HCT116 (cell line): ENCODE measurements at regions not wholly inside any gene's neighbourhood (a gene's known extent, or its start where the extent isn't known, plus 50 kb on each side); places are given as distances from the start of the nearest gene placed in this dataset.

Experiments used
- ATAC-seq: fragments of 200-7000 bp; cut with Tn5 transposase; 2 replicates; pipeline ENCODE4 v1.9.1; 2020; ENCODE audit warnings: mild to moderate bottlenecking, moderate library complexity
- BruUV-seq: library from RNA; stranded (reverse); fragments of 400-500 nt; replicated peaks from 2 replicates; lab custom pipeline; 2021; lab: Mats Ljungman, UMichigan
- CTCF ChIA-PET: fragments of 300-600 bp; sonication (Branson Sonifier 250); formaldehyde crosslinking; loops from one replicate; lab custom pipeline; 2021; ENCODE audit warnings: antibody characterized with exemption; lab: Charles Lee
- POLR2A ChIA-PET: fragments of 300-600, 350-600 bp; sonication (Branson Sonifier 250); formaldehyde crosslinking; loops from one replicate; lab custom pipeline; 2021; ENCODE audit warnings: antibody characterized with exemption; lab: Charles Lee
- RAD21 ChIA-PET, 2 experiments: fragments of 300-600 bp; sonication (Branson Sonifier 250); formaldehyde crosslinking; loops; one replicate each; lab custom pipeline; 2023; ENCODE audit warnings: low total read pairs in 2 of 2; ENCODE audit not compliant: uncharacterized antibody in 2 of 2, unreplicated experiment in 2 of 2, low non-redundant PET in 1 of 2; lab: Charles Lee
- DNase-seq: peaks from one replicate; pipeline ENCODE4 v3.0.0-alpha.2; 2010; ENCODE audit warnings: low read depth, low spot score
- H2AFZ ChIP-seq: fragments of 200-600 bp; shearing (Covaris generic), sonication (generic); 2 replicates; pipeline ENCODE4 v1.6.1; 2017; ENCODE audit warnings: low read depth, mixed run types, mixed read lengths, antibody characterized with exemption, low read length; ENCODE audit not compliant: poor library complexity, severe bottlenecking
- H3K27ac ChIP-seq: 2 replicates; pipeline ENCODE4 v1.5.1; 2012; ENCODE audit warnings: low read depth, low read length
- H3K27me3 ChIP-seq: fragments of 200-600 bp; sonication (generic); 2 replicates; pipeline ENCODE4 v1.6.1; 2016; ENCODE audit warnings: mixed run types, low read length, mixed read lengths; ENCODE audit not compliant: insufficient read depth
- H3K36me3 ChIP-seq, 2 experiments: fragments of 200-500 bp in 1 of 2; fragments of 200-600 bp in 1 of 2; sonication (Bioruptor generic) in 1 of 2; sonication (generic) in 1 of 2; 2 replicates each; pipeline versions ENCODE4 v1.5.1 to v1.6.1; 2014 to 2016; ENCODE audit warnings: low read length in 2 of 2, inconsistent platforms in 1 of 2, mixed read lengths in 1 of 2, mixed run types in 1 of 2; ENCODE audit not compliant: insufficient read depth in 2 of 2, control insufficient read depth in 1 of 2
- H3K4me1 ChIP-seq, 2 experiments: fragments of 200-600 bp in 1 of 2; sonication (generic) in 1 of 2; 2 replicates each; pipeline versions ENCODE4 v1.5.1 to v1.6.1; 2012 to 2017; ENCODE audit warnings: low read length in 2 of 2, inconsistent platforms in 1 of 2, mild to moderate bottlenecking in 1 of 2, mixed read lengths in 1 of 2, mixed run types in 1 of 2, moderate library complexity in 1 of 2; ENCODE audit not compliant: insufficient read depth in 2 of 2, control insufficient read depth in 1 of 2
- H3K4me2 ChIP-seq: fragments of 200-600 bp; sonication (generic); 2 replicates; pipeline ENCODE4 v1.6.1; 2017; ENCODE audit warnings: mixed run types, low read length, mixed read lengths
- H3K4me3 ChIP-seq, 2 experiments: fragments of 200-600 bp in 1 of 2; sonication (generic) in 1 of 2; replicated peaks in 1 of 2; 2 replicates each; pipeline ENCODE4 v1.5.1; 2011 to 2016; ENCODE audit warnings: low read length in 2 of 2, control low read depth in 1 of 2, low read depth in 1 of 2, mild to moderate bottlenecking in 1 of 2, mixed read lengths in 1 of 2, mixed run types in 1 of 2
- H3K79me2 ChIP-seq: fragments of 200-600 bp; sonication (generic); 2 replicates; pipeline ENCODE4 v1.6.1; 2017; ENCODE audit warnings: mild to moderate bottlenecking, mixed run types, low read length, moderate library complexity, mixed read lengths; ENCODE audit not compliant: insufficient read depth
- H3K9ac ChIP-seq: fragments of 200-600 bp; sonication (generic); 2 replicates; pipeline ENCODE4 v1.6.1; 2016; ENCODE audit warnings: low read length, mixed read lengths
- H3K9me2 ChIP-seq: fragments of 200-600 bp; sonication (generic), shearing (Covaris generic); 2 replicates; pipeline ENCODE4 v1.6.1; 2017; ENCODE audit warnings: mixed run types, mild to moderate bottlenecking, moderate library complexity; ENCODE audit not compliant: insufficient read depth
- H3K9me3 ChIP-seq, 2 experiments: fragments of 200-500 bp in 1 of 2; fragments of 200-600 bp in 1 of 2; sonication (Bioruptor generic) in 1 of 2; sonication (generic) in 1 of 2; 2 replicates each; pipeline ENCODE4 v1.6.1; 2014 to 2017; ENCODE audit warnings: low read length in 2 of 2, mixed read lengths in 2 of 2, inconsistent platforms in 1 of 2, low read depth in 1 of 2, mild to moderate bottlenecking in 1 of 2, mixed run types in 1 of 2, moderate library complexity in 1 of 2; ENCODE audit not compliant: control insufficient read depth in 1 of 2, insufficient read depth in 1 of 2
- H4K20me1 ChIP-seq: fragments of 200-600 bp; sonication (generic), shearing (Covaris generic); 2 replicates; pipeline ENCODE4 v1.6.1; 2017; ENCODE audit warnings: mixed run types, mild to moderate bottlenecking, moderate library complexity; ENCODE audit not compliant: insufficient read depth
- ATF3 ChIP-seq: IDR thresholded peaks from 2 replicates; pipeline ENCODE4 v1.6.1; 2012
- CEBPB ChIP-seq: IDR thresholded peaks from 2 replicates; pipeline ENCODE4 v1.6.1; 2012; ENCODE audit warnings: low read depth
- CTCF ChIP-seq, 3 experiments: fragments of 200-600 bp in 1 of 3; sonication (generic) in 1 of 3; IDR thresholded peaks in 2 of 3; conservative IDR thresholded peaks in 1 of 3; 2 replicates each; pipeline ENCODE4 v1.5.1; 2012 to 2017; ENCODE audit warnings: low read depth in 2 of 3, low read length in 2 of 3, antibody characterized with exemption in 1 of 3, borderline replicate concordance in 1 of 3, control low read depth in 1 of 3, mild to moderate bottlenecking in 1 of 3, mixed read lengths in 1 of 3, mixed run types in 1 of 3, moderate library complexity in 1 of 3; ENCODE audit not compliant: insufficient read depth in 1 of 3
- EGR1 ChIP-seq: IDR thresholded peaks from 2 replicates; pipeline ENCODE4 v1.6.1; 2012; ENCODE audit warnings: low read depth
- ELF1 ChIP-seq: IDR thresholded peaks from 2 replicates; pipeline ENCODE4 v1.6.1; 2012; ENCODE audit warnings: low read depth, borderline replicate concordance
- EZH2 ChIP-seq: fragments of 200-600 bp; sonication (generic); IDR thresholded peaks from 2 replicates; pipeline ENCODE4 v1.6.1; 2017; ENCODE audit warnings: antibody characterized with exemption, mixed run types
- EZH2phosphoT487 ChIP-seq: fragments of 200-600 bp; IDR thresholded peaks from 2 replicates; pipeline ENCODE4 v1.6.1; 2018; ENCODE audit warnings: antibody characterized with exemption, borderline replicate concordance
- FOSL1 ChIP-seq: IDR thresholded peaks from 2 replicates; pipeline ENCODE4 v1.6.1; 2012; ENCODE audit warnings: low read depth
- MAX ChIP-seq: IDR thresholded peaks from 2 replicates; pipeline ENCODE4 v1.6.1; 2012
- POLR2A ChIP-seq: IDR thresholded peaks from 2 replicates; pipeline ENCODE4 v1.7.0; 2011; ENCODE audit warnings: borderline replicate concordance; ENCODE audit not compliant: insufficient read depth, insufficient read length; ENCODE audit errors: extremely low read depth
- POLR2AphosphoS5 ChIP-seq: IDR thresholded peaks from 2 replicates; pipeline ENCODE4 v1.6.1; 2011; ENCODE audit warnings: mild to moderate bottlenecking, low read depth, low read length, moderate library complexity
- RAD21 ChIP-seq: IDR thresholded peaks from 2 replicates; pipeline ENCODE4 v1.6.1; 2012; ENCODE audit warnings: low read depth, mild to moderate bottlenecking
- REST ChIP-seq: IDR thresholded peaks from 2 replicates; pipeline ENCODE4 v1.6.1; 2012; ENCODE audit warnings: low read depth
- SIN3A ChIP-seq: IDR thresholded peaks from 2 replicates; pipeline ENCODE4 v1.6.1; 2012; ENCODE audit warnings: low read depth
- SP1 ChIP-seq: IDR thresholded peaks from 2 replicates; pipeline ENCODE4 v1.6.1; 2012; ENCODE audit warnings: low read depth
- SRF ChIP-seq: IDR thresholded peaks from 2 replicates; pipeline ENCODE4 v1.6.1; 2012; ENCODE audit warnings: low read depth
- YY1 ChIP-seq: IDR thresholded peaks from 2 replicates; pipeline ENCODE4 v1.6.1; 2011; ENCODE audit warnings: low read length, low read depth, moderate library complexity, mild to moderate bottlenecking; ENCODE audit not compliant: insufficient replicate concordance; ENCODE audit errors: extremely low read depth
- ZBTB33 ChIP-seq: IDR thresholded peaks from 2 replicates; pipeline ENCODE4 v1.6.1; 2011; ENCODE audit warnings: mild to moderate bottlenecking, low read length, moderate library complexity; ENCODE audit not compliant: insufficient replicate concordance; ENCODE audit errors: extremely low read depth
- ZFX ChIP-seq: fragments of 450-650 bp; IDR thresholded peaks from 2 replicates; pipeline ENCODE4 v1.6.1; 2017
- ZNF274 ChIP-seq: fragments of 200-500 bp; sonication (Bioruptor generic); IDR thresholded peaks from 2 replicates; pipeline ENCODE4 v1.6.1; 2014; ENCODE audit warnings: mild to moderate bottlenecking, low read depth, low read length, inconsistent platforms
- intact Hi-C: fragments of 100-400 bp; cut with micrococcal nuclease; formaldehyde crosslinking; loops from 2 replicates; pipeline ENCODE4 v1.10.0; 2022

GRCh38 chr10:4733150-4733842, 92.7 kb upstream of the AKR1E2 start:
- Histone ChIP-seq H3K4me3 (no peak overlapping the region), H3K9me2 (no peaks in the 10 kb centered on the region), H3K79me2 (no peaks in the 10 kb centered on the region), H3K27me3 (no peaks in the 10 kb centered on the region), H2AFZ (peak overlapping the region; percentile 83), H3K4me1 (peaks cover 7 to 19% of the 10 kb centered on the region in 2 experiments; a peak in 3 of 4 replicates), H3K9ac (peak overlapping the region; percentile 20), H3K4me2 (peak overlapping the region; percentile 41), H4K20me1 (no peaks in the 10 kb centered on the region), H3K27ac (no peak overlapping the region), H3K36me3 (no peaks in the 10 kb centered on the region), H3K9me3 (no peaks in the 10 kb centered on the region)
- RAD21 ChIA-PET: no interaction called here
- intact Hi-C loops: loop anchor here (10.0 kb wide), 1 partner anchor 378 kb away; no protein-coding TSS in a partner anchor
- BruUV-seq: no TSS peak
- no peak for DNase-seq
- CTCF ChIA-PET: no interaction called here
- POLR2A ChIA-PET: interaction anchor here (1.0 to 2.7 kb wide), 3 partner anchors 8 to 10 kb away, joined by 3 to 6 read pairs (median 3); no protein-coding TSS in a partner anchor
- ATAC-seq: peak; percentile 69
- TF ChIP-seq YY1 (peak; percentile 6), MAX (peak; percentile 86), REST (no peak), ZBTB33 (no peak), ZFX (no peak), SRF (no peak), ATF3 (no peak), EZH2phosphoT487 (no peak), POLR2A (no peak), ELF1 (no peak), EGR1 (no peak), EZH2 (no peak), ZNF274 (no peak), FOSL1 (peak; percentile 57; the same call in 1 of the 2 replicates), POLR2AphosphoS5 (no peak), CEBPB (peak; percentile 64; the same call in 1 of the 2 replicates), SP1 (0 out of 2 replicates have a peak, but pooled peaks have one; percentile 46), RAD21 (no peak), SIN3A (no peak), CTCF (IDR thresholded peaks at IDR 0.05 in 2 of 3, conservative IDR thresholded peaks at IDR 0.05 in 1 of 3; ENCODE audit: borderline replicate concordance in 1 of 3, insufficient read depth in 1 of 3, low read depth in 2 of 3, low read length in 2 of 3) (no peak)
